Astrocyte (in vitro differentiated cells and primary cell): ENCODE measurements at regions not wholly inside any gene's neighbourhood (a gene's known extent, or its start where the extent isn't known, plus 50 kb on each side); places are given as distances from the start of the nearest gene placed in this dataset.

Source experiments
- CTCF ChIP-seq: IDR thresholded peaks from 2 replicates; pipeline ENCODE4 v1.5.1; 2011; ENCODE audit warnings: low read depth, mild to moderate bottlenecking, inconsistent platforms, low read length, moderate library complexity; ENCODE audit not compliant: insufficient read depth
- EZH2 ChIP-seq: IDR thresholded peaks from 2 replicates; pipeline ENCODE4 v1.6.1; 2012; ENCODE audit warnings: mild to moderate bottlenecking, low read length, inconsistent platforms; ENCODE audit not compliant: insufficient read depth

DNA sequence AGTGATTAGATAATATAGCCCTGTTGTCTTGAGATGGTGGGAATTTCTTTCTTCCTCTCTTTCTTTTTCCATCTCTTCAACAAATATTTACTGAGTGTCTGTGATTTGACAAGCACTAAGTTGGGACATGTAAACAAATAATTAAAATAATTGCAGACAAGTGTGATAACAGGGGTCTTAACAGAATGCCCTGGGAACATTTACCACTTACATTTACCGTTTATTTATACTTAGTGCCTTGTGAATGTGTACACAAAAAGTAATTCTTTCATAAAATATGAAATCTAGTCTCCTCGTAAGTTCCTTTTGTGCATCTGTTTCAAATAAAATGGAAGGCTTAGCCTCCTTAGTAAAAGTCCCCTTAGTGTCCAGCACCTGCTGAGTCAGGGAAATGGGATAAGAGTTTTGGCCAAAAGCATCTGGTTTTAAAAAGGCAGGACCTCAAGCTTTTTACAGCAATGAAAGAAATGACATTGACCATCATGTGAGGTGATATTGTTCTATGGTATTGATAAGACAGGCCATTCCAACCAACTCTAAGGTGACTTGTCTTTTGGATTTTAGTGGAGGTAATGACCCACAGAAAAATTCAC is 188.2 kb downstream of the HS3ST3B1 start:
- TF ChIP-seq CTCF, result no peak
- TF ChIP-seq EZH2, result no peak
